Peyer's patch (tissue), 4 donors: ENCODE measurements at regions not wholly inside any gene's neighbourhood (a gene's known extent, or its start where the extent isn't known, plus 50 kb on each side); places are given as distances from the start of the nearest gene placed in this dataset.
"Not testable (repeated sequence)": the region's sequence is repeated elsewhere in the genome, so short reads cannot be mapped to it uniquely, and the experiment has no call there.

ENCODE experiments used
- CTCF ChIP-seq, 6 experiments: fragments of 450-650 bp in 4 of 6; fragments of 200-600 bp in 2 of 6; sonication (generic) in 1 of 6; IDR thresholded peaks; one replicate each; pipeline ENCODE4 v1.5.1; 2017 to 2019; ENCODE audit warnings: antibody characterized with exemption in 6 of 6, mild to moderate bottlenecking in 3 of 6, moderate library complexity in 1 of 6
- POLR2A ChIP-seq, 2 donors: fragments of 450-650 bp; IDR thresholded peaks; one replicate each; pipeline ENCODE4 v1.5.1; 2017; ENCODE audit warnings: antibody characterized with exemption in 2 of 2, mild to moderate bottlenecking in 2 of 2, moderate library complexity in 2 of 2

DNA sequence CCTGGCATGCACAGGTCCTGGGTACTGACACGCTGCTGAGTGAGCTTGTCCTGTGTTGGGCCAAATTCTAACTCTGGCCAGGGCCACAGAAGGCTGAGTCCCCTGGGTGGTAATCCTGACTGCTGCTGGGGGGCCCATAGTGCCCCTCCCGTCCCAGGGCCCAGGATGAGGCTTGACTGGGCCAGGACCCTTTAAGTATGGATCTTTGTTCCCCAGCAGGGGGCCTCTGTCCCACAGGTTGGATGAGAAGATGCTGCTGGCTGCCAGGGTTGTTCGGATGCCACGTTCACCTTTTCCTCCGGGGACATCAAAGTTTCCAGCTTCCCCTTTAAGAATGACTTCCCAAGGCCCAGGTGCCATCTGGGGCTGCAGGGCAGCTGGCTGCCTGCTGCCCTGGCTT lies 114.2 kb upstream of the CTSV start:
- TF ChIP-seq CTCF, POLR2A (IDR thresholded peaks at IDR 0.05): not testable (repeated sequence)
